ENCODE measurements at regions not wholly inside any gene's neighbourhood (a gene's known extent, or its start where the extent isn't known, plus 50 kb on each side); places are given as distances from the start of the nearest gene placed in this dataset.

DNA sequence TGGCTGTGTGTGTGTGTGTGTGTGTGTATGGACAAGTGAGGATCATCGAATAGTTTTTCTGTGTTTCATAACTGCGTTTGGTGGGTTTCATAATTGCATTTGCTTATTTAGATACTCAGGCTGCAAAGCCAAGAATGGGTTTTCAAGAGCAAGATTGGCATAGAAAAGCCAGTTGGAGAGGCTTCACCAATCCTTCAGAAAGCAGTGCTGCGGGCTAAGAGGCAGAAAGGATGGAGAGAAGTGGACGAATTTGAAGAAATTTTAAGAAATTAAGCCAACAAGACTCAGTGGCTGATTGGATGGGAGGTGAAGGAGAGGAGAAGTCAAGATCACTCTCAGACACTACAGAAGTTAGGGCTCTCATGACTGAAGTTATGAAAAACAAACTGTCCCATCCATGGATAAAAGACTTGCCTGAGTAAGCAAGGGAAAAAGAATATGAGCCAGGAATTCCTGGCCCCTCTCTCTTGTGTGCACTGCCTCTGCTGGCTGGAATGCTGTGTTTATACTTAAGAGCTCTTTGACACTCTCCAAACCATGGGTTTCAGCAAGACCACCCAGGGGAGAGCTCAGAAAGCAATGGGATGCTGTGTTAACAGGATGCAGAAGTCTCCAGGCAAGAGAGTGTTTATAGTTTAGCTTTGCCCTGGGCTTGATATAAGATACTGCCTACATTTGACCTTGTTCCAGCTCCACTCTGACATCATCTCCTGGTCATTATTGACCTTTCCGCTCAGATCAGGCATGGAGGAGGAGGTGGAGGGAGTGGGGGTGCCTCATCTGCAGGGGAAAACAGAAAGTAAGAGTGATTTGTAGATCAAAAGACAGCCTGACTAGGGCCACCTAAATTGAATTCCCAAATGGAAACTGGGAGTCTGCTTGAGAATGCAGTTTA lies 232.0 kb upstream of the PLXNA2 start:
- Histone ChIP-seq H3K14ac (ENCODE audit: low read length) (no peak overlapping the region), H2BK12ac (ENCODE audit: low read length) (no peak overlapping the region), H3K23ac (ENCODE audit: low read length) (no peak overlapping the region), H3K4ac (ENCODE audit: low read depth, low read length) (no peak overlapping the region), H3K18ac (ENCODE audit: low read length) (no peak overlapping the region), H3K9me3 (ENCODE audit: insufficient read depth, low read depth, low read length) (no peaks in the 10 kb centered on the region), H3K36me3 (ENCODE audit: control insufficient read depth in 1 of 2, insufficient read depth in 2 of 2, low read length in 2 of 2) (no peaks in the 10 kb centered on the region), H3K4me2 (ENCODE audit: low read length) (no peak overlapping the region), H3K79me1 (ENCODE audit: low read length) (no peaks in the 10 kb centered on the region), H3K4me1 (ENCODE audit: control insufficient read depth in 1 of 2, insufficient read depth in 2 of 2, low read length in 2 of 2) (peaks cover 6 to 7% of the 10 kb centered on the region in 2 experiments), H2BK120ac (ENCODE audit: insufficient read depth, low read length, poor library complexity) (no peak overlapping the region), H4K8ac (ENCODE audit: low read depth, low read length) (no peak overlapping the region), H4K12ac (ENCODE audit: low read depth, low read length) (no peak overlapping the region), H3K27ac (ENCODE audit: low read depth, low read length) (no peak overlapping the region), H2AFZ (ENCODE audit: insufficient read depth, low read length, poor library complexity) (no peak overlapping the region), H2AK5ac (ENCODE audit: low read length) (no peak overlapping the region), H2BK5ac (ENCODE audit: low read depth, low read length, poor library complexity) (no peak overlapping the region), H4K91ac (ENCODE audit: low read depth, low read length) (no peak overlapping the region), H3K79me2 (ENCODE audit: control insufficient read depth, insufficient read depth, low read length, poor library complexity) (no peaks in the 10 kb centered on the region), H3K4me3 (ENCODE audit: low read depth, low read length) (no peak overlapping the region), H3K9ac (ENCODE audit: low read length) (no peak overlapping the region), H3K27me3 (ENCODE audit: insufficient read depth, low read length) (no peaks in the 10 kb centered on the region)
- DNase-seq: peak in 1 of 2 donors; percentile 27
- WGBS (ENCODE audit: extremely low coverage, insufficient coverage, insufficient read length): no CpG with 5 or more reads among the region's 5 CpGs

DNA sequence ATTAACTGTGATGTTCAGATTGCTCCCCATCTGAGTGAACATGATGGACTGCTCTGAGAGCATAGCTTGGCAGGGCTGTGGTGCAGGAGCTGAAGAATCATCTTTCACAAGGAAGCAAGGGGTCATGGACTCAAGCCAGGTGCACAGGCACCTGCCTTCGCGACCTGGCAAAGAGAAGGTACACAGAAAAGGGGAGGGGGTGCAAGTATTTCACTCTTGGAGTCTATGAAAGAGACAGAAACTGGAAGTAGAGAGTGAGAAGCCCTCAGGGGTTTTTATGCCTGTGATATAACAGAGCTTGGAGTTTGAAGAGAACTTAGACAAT lies 232.6 kb upstream of the PLXNA2 start:
- Histone ChIP-seq H3K14ac (ENCODE audit: low read length) (no peak overlapping the region), H2BK120ac (ENCODE audit: insufficient read depth, low read length, poor library complexity) (no peak overlapping the region), H3K18ac (ENCODE audit: low read length) (no peak overlapping the region), H3K4me1 (ENCODE audit: control insufficient read depth in 1 of 2, insufficient read depth in 2 of 2, low read length in 2 of 2) (peaks cover 6 to 7% of the 10 kb centered on the region in 2 experiments), H2AFZ (ENCODE audit: insufficient read depth, low read length, poor library complexity) (no peak overlapping the region), H3K79me2 (ENCODE audit: control insufficient read depth, insufficient read depth, low read length, poor library complexity) (no peaks in the 10 kb centered on the region), H3K4me2 (ENCODE audit: low read length) (no peak overlapping the region), H3K9me3 (ENCODE audit: insufficient read depth, low read depth, low read length) (no peaks in the 10 kb centered on the region), H3K79me1 (ENCODE audit: low read length) (no peaks in the 10 kb centered on the region), H3K23ac (ENCODE audit: low read length) (no peak overlapping the region), H2BK12ac (ENCODE audit: low read length) (no peak overlapping the region), H4K8ac (ENCODE audit: low read depth, low read length) (no peak overlapping the region), H3K27me3 (ENCODE audit: insufficient read depth, low read length) (no peaks in the 10 kb centered on the region), H3K4ac (ENCODE audit: low read depth, low read length) (no peak overlapping the region), H3K9ac (ENCODE audit: low read length) (no peak overlapping the region), H3K4me3 (ENCODE audit: low read depth, low read length) (no peak overlapping the region), H4K91ac (ENCODE audit: low read depth, low read length) (no peak overlapping the region), H2AK5ac (ENCODE audit: low read length) (no peak overlapping the region), H4K12ac (ENCODE audit: low read depth, low read length) (no peak overlapping the region), H3K36me3 (ENCODE audit: control insufficient read depth in 1 of 2, insufficient read depth in 2 of 2, low read length in 2 of 2) (no peaks in the 10 kb centered on the region), H3K27ac (ENCODE audit: low read depth, low read length) (no peak overlapping the region), H2BK5ac (ENCODE audit: low read depth, low read length, poor library complexity) (no peak overlapping the region)
- no CpG with 5 or more reads among the region's 2 CpGs for WGBS (ENCODE audit: extremely low coverage, insufficient coverage, insufficient read length)
- no peak for DNase-seq

DNA sequence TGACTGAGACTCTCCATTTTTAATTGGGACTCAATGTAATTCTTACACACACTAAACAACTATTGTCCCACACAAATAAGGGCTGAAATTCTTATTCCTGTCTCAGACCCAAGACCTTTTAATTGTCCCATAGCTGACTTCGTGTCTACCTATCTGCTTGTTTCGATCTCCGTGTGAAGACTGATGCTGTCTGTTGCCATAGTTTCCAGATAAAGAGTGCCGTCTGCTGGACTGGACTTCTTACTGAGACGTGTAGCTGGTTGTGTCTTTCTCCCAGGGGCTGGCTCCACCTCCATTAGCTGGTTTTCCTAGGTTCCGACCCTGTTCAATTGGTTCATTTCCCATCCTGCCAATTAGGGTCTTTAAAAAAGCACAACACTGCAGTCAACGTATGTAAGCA lies 235.3 kb upstream of the PLXNA2 start:
- no CpG with 5 or more reads among the region's 7 CpGs for WGBS (ENCODE audit: extremely low coverage, insufficient coverage, insufficient read length)
- H2BK5ac ChIP-seq (ENCODE audit: low read depth, low read length, poor library complexity): no peak overlapping the region

DNA sequence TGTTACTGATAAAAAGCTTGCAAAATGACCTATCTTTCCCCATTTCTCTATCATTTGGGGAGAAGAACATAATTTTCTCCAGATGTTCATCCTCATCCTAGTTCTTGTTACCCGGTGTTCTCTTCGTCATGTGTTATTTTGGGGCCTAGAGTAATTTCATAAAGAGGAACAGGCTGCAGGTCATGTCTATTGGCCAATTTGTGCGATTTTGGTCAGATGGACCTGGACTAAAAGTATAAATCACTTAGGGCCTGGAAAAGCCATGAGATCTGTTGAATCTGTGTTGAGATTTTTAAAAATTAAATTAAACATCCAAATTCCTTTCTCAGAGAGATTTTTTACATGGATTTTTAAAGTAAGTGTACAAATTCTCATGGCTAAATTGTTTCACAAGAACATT lies 241.3 kb upstream of the PLXNA2 start:
- Histone ChIP-seq H4K8ac (ENCODE audit: low read depth, low read length) (no peak overlapping the region), H3K79me1 (ENCODE audit: low read length) (no peaks in the 10 kb centered on the region), H3K27me3 (ENCODE audit: insufficient read depth, low read length) (no peaks in the 10 kb centered on the region), H2BK5ac (ENCODE audit: low read depth, low read length, poor library complexity) (no peak overlapping the region), H3K27ac (ENCODE audit: low read depth, low read length) (no peak overlapping the region), H3K4me3 (ENCODE audit: low read depth, low read length) (no peak overlapping the region), H4K91ac (ENCODE audit: low read depth, low read length) (no peak overlapping the region), H2BK12ac (ENCODE audit: low read length) (no peak overlapping the region), H3K36me3 (ENCODE audit: control insufficient read depth in 1 of 2, insufficient read depth in 2 of 2, low read length in 2 of 2) (no peaks in the 10 kb centered on the region), H3K4me1 (ENCODE audit: control insufficient read depth in 1 of 2, insufficient read depth in 2 of 2, low read length in 2 of 2) (no peaks in the 10 kb centered on the region), H3K18ac (ENCODE audit: low read length) (no peak overlapping the region), H3K23ac (ENCODE audit: low read length) (no peak overlapping the region), H3K9me3 (ENCODE audit: insufficient read depth, low read depth, low read length) (no peaks in the 10 kb centered on the region), H4K12ac (ENCODE audit: low read depth, low read length) (no peak overlapping the region), H2BK120ac (ENCODE audit: insufficient read depth, low read length, poor library complexity) (no peak overlapping the region), H3K9ac (ENCODE audit: low read length) (no peak overlapping the region), H3K4me2 (ENCODE audit: low read length) (no peak overlapping the region), H3K4ac (ENCODE audit: low read depth, low read length) (no peak overlapping the region), H2AK5ac (ENCODE audit: low read length) (no peak overlapping the region), H3K14ac (ENCODE audit: low read length) (no peak overlapping the region), H2AFZ (ENCODE audit: insufficient read depth, low read length, poor library complexity) (no peak overlapping the region), H3K79me2 (ENCODE audit: control insufficient read depth, insufficient read depth, low read length, poor library complexity) (no peaks in the 10 kb centered on the region)
- no peak for DNase-seq
- WGBS (ENCODE audit: extremely low coverage, insufficient coverage, insufficient read length): no CpG with 5 or more reads among the region's 3 CpGs

More for the DNA sequence above, 235.3 kb upstream of the PLXNA2 start:
- Histone ChIP-seq H3K79me1 (ENCODE audit: low read length) (no peaks in the 10 kb centered on the region), H4K12ac (ENCODE audit: low read depth, low read length) (no peak overlapping the region), H4K91ac (ENCODE audit: low read depth, low read length) (no peak overlapping the region), H3K4me2 (ENCODE audit: low read length) (no peak overlapping the region), H2AFZ (ENCODE audit: insufficient read depth, low read length, poor library complexity) (no peak overlapping the region), H3K79me2 (ENCODE audit: control insufficient read depth, insufficient read depth, low read length, poor library complexity) (no peaks in the 10 kb centered on the region), H2BK12ac (ENCODE audit: low read length) (no peak overlapping the region), H3K14ac (ENCODE audit: low read length) (no peak overlapping the region), H3K4ac (ENCODE audit: low read depth, low read length) (no peak overlapping the region), H4K8ac (ENCODE audit: low read depth, low read length) (no peak overlapping the region), H3K4me3 (ENCODE audit: low read depth, low read length) (no peak overlapping the region), H3K27me3 (ENCODE audit: insufficient read depth, low read length) (no peaks in the 10 kb centered on the region), H2BK120ac (ENCODE audit: insufficient read depth, low read length, poor library complexity) (no peak overlapping the region), H3K27ac (ENCODE audit: low read depth, low read length) (no peak overlapping the region), H2AK5ac (ENCODE audit: low read length) (no peak overlapping the region), H3K36me3 (ENCODE audit: control insufficient read depth in 1 of 2, insufficient read depth in 2 of 2, low read length in 2 of 2) (no peaks in the 10 kb centered on the region), H3K18ac (ENCODE audit: low read length) (no peak overlapping the region), H3K9ac (ENCODE audit: low read length) (no peak overlapping the region), H3K23ac (ENCODE audit: low read length) (no peak overlapping the region), H3K9me3 (ENCODE audit: insufficient read depth, low read depth, low read length) (no peaks in the 10 kb centered on the region), H3K4me1 (ENCODE audit: control insufficient read depth in 1 of 2, insufficient read depth in 2 of 2, low read length in 2 of 2) (peaks cover 6 to 7% of the 10 kb centered on the region in 2 experiments)
- peak in 1 of 2 donors; percentile 6 for DNase-seq
